GM21576 (cell line): ENCODE measurements at regions not wholly inside any gene's neighbourhood (a gene's known extent, or its start where the extent isn't known, plus 50 kb on each side); places are given as distances from the start of the nearest gene placed in this dataset.

ENCODE experiments used
- ATAC-seq: cut with Tn5 transposase; IDR thresholded peaks from one replicate; pipeline ENCODE4 v1.9.1; 2021; ENCODE audit warnings: mild to moderate bottlenecking, moderate library complexity; ENCODE audit not compliant: unreplicated experiment

DNA sequence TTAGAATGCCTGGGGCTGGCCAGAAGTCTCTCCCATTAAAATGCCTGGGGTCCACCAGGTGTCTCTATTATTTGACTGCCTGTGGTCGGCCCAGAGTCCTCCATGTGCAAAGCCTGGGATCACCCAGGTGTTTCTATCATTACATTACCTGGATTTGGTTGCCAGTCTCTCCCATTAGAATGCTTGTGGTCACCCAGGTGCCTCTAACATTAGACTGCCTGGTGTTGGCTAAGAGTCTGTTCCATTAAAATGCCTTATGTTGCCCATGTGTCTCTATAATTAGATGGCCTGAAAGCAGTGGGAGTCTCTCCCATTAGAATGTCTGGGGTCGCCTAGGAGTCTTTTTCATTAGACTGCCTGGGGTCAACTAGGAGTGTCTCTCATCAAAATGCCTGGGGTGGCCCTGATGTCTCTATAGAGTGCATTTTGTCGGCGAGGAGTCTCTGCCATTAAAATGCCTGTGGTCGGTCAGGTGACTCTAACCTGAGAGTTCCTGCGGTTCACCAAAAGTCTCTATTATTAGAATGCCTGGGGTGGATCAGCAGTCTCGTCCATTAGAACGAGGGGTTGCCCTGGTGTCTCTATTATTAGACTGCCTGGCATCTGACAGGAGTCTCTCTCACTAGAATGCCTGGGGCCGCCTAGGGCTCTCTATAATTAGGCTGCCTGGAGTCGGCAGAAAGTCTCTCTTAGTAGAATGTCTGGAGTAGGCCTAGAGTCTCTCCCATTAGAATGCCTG, 1540.5 kb downstream of the UQCRFS1 start:
- no peak for ATAC-seq

DNA sequence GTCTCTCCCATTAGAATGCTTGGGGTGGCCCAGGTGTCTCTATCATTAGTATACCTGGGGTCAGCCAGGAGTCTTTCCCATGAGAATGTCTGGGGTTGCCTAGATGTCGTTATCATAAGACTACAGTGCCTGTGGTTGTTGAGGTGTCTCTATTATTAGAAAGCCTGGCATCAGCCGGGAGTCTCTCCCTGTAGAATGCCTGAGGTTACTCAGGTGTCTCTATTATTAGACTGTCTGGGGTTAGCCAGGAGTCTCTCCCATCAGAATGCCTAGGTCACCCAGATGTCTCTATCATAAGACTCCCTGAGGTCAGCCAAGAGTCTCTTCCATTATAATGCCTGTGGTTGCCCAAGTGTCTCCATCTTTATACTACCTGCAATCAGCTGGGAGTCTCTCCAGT, 1541.1 kb downstream of the UQCRFS1 start:
- no peak for ATAC-seq

DNA sequence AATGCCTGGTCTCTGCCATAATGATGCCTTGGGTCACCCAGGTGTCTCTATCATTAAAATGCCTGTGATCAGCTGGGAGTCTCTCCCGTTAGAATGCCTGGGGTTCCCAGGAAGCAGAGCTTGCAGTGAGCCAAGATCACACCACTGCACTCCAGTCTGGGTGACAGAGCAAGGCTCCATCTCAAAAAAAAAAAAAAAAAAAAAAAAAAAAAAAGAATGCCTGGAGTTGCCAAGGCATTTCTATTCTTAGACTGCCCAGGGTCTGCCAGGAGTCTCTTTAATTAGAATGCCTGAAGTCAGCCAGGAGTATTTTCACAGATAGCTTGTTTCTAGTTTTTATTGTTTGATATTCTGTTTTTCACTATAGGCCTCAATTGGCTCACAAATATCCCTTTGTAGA, 1552.5 kb downstream of the UQCRFS1 start:
- no peak for ATAC-seq

DNA sequence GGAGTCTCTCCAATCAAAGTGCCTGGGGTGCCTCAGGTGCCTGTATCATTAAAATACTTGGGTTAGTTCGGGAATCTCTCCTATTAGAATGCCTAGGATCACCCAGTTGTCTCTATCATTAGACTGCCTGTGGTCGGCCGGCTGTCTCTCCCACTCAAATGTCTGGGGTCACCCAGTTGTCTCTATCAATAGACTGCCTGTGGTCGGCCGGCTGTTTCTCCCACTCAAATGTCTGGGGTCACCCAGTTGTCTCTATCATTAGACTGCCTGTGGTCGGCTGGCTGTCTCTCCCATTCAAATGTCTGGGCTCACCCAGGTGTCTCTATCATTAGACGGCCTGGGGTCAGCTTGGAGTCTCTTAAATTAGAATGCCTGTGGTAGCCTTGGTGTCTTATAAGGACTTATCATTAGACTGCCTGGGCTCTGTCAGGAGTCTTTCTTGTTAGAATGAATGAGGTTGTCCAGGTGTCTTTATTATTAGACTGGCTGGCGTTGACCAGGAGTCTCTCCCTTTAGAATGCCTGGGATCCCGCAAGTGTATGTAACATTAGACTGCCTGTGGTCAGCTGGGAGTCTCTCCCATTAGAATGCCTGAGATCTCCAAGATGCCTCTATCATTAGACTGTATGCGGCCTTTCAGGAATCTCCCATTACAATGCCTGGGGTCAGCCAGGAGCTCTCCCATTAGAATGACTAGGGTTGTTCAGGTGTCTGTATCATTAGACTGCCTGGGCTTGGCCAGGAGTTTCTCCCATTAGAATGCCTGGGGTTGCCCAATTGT, 1555.5 kb downstream of the UQCRFS1 start:
- no peak for ATAC-seq

DNA sequence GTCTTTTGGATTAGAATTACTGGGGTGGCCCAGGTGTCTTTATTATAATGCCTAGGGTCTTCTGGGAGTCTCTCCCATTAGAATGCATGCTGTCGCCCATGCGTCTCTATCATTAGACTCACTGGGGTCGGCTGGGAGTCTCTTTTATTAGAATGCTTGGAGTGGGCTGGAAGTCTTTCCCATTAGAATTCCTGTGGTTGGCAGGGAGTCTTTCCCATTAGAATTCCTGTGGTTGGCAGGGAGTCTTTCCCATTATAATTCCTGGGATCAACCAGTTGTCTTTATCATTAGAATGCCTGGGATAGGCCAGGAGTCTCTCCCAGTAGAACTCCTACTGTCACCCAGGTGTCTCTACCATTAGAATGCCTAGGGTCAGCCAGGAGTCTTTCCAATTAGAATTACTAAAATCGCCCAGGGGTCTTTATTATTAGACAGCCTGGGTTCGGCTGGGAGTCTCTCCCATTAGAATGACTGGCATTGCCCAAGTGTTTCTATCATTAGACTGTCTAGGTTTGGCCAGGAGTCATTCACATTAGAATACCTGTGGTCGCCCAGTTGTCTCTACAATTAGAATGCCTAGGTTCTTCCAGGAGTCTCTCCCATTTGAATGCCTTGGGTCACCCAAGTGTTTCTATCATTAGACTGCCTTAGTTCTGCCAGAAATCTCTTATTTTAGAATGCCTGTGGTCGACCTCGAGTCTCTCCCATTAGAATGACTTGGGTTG, 1558.5 kb downstream of the UQCRFS1 start:
- ATAC-seq: no peak

DNA sequence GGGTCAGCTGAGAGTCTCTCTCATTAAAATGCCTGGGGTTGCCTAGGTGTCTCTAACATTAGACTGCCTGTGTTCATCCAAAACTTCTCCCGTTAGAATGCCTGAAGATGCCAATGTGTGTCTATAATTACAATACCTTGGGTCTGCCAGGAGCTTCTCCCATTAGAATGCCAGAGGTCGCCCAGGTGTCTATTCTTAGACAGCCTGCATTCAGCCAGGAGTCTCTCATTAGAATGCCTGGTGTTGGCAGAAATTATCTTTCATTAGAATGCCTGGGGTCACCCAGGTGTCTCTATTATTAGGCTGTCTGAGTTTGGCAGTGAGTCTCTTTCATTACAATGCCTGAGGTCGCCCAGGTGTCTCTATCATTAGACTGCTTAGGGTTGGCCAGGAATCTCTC, 1560.2 kb downstream of the UQCRFS1 start:
- ATAC-seq: no peak

DNA sequence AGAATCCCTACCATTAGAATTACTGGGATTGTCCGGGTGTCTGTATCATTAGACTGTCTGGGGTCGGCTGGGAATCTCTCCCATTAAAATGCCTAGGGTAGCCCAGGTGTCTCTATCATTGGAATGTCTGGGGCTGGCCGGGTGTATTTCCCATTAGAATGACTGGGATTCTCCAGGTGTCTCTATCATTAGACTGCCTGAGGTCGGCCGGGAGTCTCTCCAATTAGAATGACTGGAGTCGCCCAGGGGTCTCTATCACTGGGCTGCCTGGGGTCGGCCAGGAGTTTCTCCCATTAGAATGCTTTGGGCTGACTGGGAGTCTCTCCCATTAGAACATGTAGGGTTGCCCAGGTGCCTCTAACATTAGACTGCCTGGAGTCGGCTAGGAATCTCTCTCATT, 1560.7 kb downstream of the UQCRFS1 start:
- ATAC-seq: no peak

DNA sequence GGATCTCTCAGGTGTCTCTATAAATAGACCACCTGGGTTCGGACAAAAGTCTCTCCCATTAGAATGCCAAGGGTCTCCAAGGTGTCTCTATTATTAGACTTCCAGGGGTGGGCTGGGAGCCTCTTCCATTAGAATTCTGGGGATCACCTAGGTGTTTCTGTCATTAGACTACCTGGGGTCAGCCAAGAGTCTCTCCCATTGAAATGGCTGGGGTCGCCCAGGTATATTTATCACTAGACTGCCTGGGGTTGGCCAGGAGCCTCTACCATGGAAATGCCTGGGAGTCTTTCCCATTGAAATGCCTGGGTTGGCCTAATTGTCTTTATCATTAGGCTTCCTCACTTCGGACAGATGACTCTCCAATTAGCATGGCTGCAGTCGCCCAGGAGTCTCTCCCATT, 1565.5 kb downstream of the UQCRFS1 start:
- ATAC-seq: no peak

DNA sequence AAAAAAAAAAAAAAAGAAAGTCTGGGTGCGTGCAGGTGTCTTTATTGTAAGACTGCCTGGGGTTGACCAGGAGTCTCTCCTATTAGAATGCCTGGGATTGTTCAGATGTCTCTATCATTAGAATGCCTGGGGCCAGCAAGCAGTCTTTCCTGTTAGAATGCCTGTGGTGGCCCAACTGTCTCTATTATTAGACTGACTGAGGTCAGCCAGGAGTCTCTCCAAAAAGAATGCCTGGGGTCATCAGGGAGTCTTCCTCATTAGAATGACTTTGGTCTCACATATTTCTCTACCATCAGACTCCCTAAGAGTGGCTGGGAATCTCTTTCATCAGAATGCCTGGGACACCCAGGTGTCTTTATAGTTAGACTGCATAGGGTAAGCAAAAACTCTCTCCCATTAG, 1577.5 kb downstream of the UQCRFS1 start:
- no peak for ATAC-seq

DNA sequence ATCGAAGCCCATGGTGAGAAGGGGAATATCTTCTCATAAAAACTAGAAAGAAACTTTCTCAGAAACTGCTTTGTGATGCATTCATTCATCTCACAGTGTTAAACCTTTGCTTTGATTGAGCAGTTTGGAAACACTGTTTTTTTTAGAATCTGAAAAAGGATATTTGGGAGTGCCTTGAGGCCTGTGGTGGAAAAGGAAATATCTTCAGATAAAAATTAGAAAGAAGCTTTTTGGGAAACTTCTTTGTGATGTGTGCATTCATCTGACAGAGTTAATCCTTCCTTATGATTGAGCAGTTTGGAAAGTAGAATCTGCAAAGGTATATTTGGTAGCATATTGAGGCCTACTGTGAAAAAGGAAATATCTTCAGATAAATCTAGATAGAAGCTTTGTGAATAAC, 1594.9 kb downstream of the UQCRFS1 start:
- no peak for ATAC-seq

DNA sequence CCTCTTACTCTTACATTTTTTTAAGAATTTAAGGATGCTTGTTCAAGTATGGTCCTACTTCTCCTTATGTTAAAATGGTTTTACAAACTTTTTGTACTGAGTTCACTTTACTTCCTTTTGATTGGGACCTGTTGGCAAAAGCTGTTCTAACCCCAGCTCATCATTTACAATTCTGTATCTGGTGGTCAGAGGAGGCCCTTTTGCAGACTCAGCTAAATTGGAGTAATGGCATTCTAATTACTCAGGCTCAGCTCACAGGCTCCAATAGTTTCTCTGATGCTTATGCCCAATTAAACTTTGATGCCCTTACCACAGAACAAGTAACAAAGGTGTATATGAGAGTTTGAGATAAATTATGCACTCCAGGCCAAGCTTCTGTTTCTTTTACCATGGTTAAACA, 1632.0 kb downstream of the UQCRFS1 start:
- no peak for ATAC-seq
